Type B pancreatic cell (in vitro differentiated cells): ENCODE measurements at regions not wholly inside any gene's neighbourhood (a gene's known extent, or its start where the extent isn't known, plus 50 kb on each side); places are given as distances from the start of the nearest gene placed in this dataset.
"Not testable (repeated sequence)": the region's sequence is repeated elsewhere in the genome, so short reads cannot be mapped to it uniquely, and the experiment has no call there.

Source experiments
- DNase-seq: peaks from one replicate; pipeline ENCODE4 v3.0.0; 2021; ENCODE audit warnings: mixed read lengths; ENCODE audit not compliant: unreplicated experiment; ENCODE audit errors: extremely low spot score
- H3K27ac Mint-ChIP-seq: 2 replicates; pipeline ENCODE4 v1.8.0; 2021; ENCODE audit warnings: mild to moderate bottlenecking, mixed read lengths
- H3K27me3 Mint-ChIP-seq: 2 replicates; pipeline ENCODE4 v1.8.0; 2021; ENCODE audit warnings: mixed read lengths
- H3K36me3 Mint-ChIP-seq: 2 replicates; pipeline ENCODE4 v1.8.0; 2021; ENCODE audit warnings: mixed read lengths
- H3K4me1 Mint-ChIP-seq: one replicate; pipeline ENCODE4 v1.8.0; 2021; ENCODE audit warnings: mixed read lengths; ENCODE audit not compliant: unreplicated experiment
- H3K4me3 Mint-ChIP-seq: 2 replicates; pipeline ENCODE4 v1.8.0; 2021; ENCODE audit warnings: mild to moderate bottlenecking, mixed read lengths
- H3K9me3 Mint-ChIP-seq: 2 replicates; pipeline ENCODE4 v1.8.0; 2021; ENCODE audit warnings: mixed read lengths
- TF ChIP-seq, protein P1 (sequence below): fragments of 200-600 bp; sonication (generic); conservative IDR thresholded peaks from 2 replicates; pipeline ENCODE4 v1.5.0; 2021; ENCODE audit warnings: antibody characterized with exemption, mild to moderate bottlenecking

DNA sequence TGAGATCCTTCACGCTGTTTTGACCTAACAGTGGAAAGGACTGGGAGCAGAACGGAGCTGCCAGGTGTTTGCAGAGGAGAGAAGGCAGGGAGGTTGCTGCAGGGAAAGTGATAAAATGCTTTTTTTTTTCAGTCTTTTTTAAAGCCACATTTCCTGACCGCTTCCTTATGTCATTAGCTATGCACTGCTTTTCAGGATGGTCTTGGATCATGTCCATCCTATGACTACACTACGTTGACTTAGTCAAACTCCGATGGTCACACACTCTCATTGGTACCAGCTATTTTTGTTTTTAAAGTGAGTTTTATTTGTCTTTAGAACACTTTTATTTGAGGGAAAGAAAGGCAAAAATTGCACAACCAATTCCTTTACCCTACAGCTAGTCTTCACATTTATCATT, 89.2 kb upstream of the EXOC2 start:
- no peaks in the 10 kb centered on the region for H3K4me1 Mint-ChIP-seq
- no peak for DNase-seq
- TF ChIP-seq, protein P1, sequence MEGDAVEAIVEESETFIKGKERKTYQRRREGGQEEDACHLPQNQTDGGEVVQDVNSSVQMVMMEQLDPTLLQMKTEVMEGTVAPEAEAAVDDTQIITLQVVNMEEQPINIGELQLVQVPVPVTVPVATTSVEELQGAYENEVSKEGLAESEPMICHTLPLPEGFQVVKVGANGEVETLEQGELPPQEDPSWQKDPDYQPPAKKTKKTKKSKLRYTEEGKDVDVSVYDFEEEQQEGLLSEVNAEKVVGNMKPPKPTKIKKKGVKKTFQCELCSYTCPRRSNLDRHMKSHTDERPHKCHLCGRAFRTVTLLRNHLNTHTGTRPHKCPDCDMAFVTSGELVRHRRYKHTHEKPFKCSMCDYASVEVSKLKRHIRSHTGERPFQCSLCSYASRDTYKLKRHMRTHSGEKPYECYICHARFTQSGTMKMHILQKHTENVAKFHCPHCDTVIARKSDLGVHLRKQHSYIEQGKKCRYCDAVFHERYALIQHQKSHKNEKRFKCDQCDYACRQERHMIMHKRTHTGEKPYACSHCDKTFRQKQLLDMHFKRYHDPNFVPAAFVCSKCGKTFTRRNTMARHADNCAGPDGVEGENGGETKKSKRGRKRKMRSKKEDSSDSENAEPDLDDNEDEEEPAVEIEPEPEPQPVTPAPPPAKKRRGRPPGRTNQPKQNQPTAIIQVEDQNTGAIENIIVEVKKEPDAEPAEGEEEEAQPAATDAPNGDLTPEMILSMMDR = no peak
- peaks cover 19% of the 10 kb centered on the region for H3K27me3 Mint-ChIP-seq
- H3K36me3 Mint-ChIP-seq = peaks cover 3% of the 10 kb centered on the region
- H3K4me3 Mint-ChIP-seq = no peak overlapping the region
- H3K27ac Mint-ChIP-seq = no peak overlapping the region
- H3K9me3 Mint-ChIP-seq = no peaks in the 10 kb centered on the region

DNA sequence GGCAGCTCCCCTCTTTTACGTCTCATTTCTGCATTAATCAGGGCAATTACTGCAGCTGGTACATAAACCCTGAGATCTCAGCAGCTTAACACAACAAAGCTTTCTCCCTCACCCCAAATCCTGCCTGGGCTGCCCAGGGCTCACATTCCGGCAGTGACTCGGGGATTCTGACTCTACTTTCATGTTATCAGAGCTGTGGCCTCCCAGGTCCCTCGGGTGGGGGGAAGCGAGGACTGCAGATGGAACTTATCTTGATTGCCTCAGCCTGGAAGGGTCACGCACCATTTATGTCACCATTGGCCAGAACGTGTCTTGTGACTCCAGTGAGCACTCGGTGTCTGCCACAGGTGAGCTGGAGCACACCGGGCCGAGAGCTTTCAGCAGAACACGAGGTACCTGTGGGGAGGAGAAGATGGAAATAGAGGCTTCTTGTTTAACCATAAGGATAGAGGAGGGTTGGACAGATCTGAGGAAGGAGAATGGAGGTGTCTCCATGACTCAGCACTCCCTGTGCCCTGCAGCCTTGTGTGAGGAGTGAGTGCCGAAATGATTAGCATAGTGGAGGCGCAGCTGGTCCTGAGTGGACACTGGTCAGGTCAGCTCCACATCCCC, 88.5 kb upstream of the EXOC2 start:
- Mint-ChIP-seq H3K4me1 (no peaks in the 10 kb centered on the region), H3K36me3 (peaks cover 3% of the 10 kb centered on the region), H3K27me3 (peaks cover 22% of the 10 kb centered on the region), H3K9me3 (no peaks in the 10 kb centered on the region), H3K27ac (no peak overlapping the region), H3K4me3 (no peak overlapping the region)
- no peak for DNase-seq
- TF ChIP-seq, protein P1 = no peak

DNA sequence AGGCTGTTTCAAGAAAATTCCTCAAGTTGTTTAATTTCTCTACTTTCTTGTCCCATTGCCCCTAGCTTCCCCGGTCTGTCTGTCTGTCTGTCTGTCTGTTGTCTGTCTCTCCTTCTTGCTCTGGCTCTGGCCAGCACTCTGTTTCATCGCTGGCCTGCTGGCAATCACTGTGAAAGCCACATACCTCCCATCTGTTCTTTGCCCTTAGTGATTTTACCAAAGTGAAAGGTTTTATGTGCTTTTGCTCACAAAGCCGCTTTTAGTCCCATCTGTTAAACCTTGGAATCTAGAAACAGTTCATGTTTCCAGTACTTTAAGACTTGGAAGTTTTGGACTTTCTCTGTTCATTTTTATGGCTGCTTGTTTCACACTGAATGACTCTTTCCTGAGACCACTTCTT, 87.8 kb upstream of the EXOC2 start:
- Mint-ChIP-seq H3K4me3 (no peak overlapping the region), H3K4me1 (no peaks in the 10 kb centered on the region), H3K27ac (no peak overlapping the region), H3K36me3 (peaks cover 3% of the 10 kb centered on the region), H3K27me3 (peaks cover 22% of the 10 kb centered on the region), H3K9me3 (no peaks in the 10 kb centered on the region)
- TF ChIP-seq, protein P1 = no peak
- no peak for DNase-seq

DNA sequence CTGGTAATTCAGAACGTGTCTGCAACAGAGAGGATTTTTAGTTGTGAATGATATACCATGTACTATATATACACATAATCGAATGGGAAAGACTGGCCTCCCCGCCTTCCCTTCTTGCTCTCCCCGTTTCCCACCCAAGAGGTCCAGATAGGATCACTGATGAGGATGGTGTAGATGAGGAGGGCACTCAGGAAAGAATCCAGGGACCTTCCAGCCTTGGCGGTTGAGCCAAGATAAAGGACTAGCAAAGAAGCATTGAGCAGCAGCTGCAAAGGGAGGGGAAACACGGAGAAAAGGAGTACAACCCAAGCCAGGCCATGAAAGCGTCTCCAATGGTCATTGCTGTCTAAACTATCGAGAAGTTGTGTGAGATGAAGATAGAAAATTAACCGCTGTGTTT, 84.0 kb upstream of the EXOC2 start:
- no peaks in the 10 kb centered on the region for H3K36me3 Mint-ChIP-seq
- H3K4me3 Mint-ChIP-seq = no peak overlapping the region
- no peak for DNase-seq
- H3K27me3 Mint-ChIP-seq = peaks cover 28% of the 10 kb centered on the region
- H3K4me1 Mint-ChIP-seq = no peaks in the 10 kb centered on the region
- H3K27ac Mint-ChIP-seq = no peak overlapping the region
- no peaks in the 10 kb centered on the region for H3K9me3 Mint-ChIP-seq
- TF ChIP-seq, protein P1 = no peak

DNA sequence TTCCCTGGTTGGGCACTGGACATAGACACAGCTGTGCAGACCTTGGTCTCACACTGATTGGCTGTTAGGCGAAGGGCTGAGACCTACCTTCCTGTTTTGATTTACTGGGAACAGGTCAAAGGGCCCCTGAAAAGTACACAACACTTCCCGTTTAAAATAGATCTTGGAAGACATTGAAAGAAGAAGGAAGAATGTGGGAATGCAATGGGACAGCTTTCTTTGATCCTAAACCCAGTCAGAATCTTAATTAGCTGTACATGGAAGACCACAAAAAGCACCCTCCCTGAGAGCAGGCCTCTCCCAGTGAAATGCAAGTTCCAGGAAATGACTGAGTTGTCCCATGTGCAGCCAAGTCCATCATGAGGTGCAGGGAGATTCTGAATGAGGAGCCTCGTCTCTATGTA, 83.6 kb upstream of the EXOC2 start:
- peaks cover 28% of the 10 kb centered on the region for H3K27me3 Mint-ChIP-seq
- H3K36me3 Mint-ChIP-seq = no peaks in the 10 kb centered on the region
- H3K4me3 Mint-ChIP-seq = no peak overlapping the region
- TF ChIP-seq, protein P1 = no peak
- H3K9me3 Mint-ChIP-seq = no peaks in the 10 kb centered on the region
- H3K27ac Mint-ChIP-seq = no peak overlapping the region
- no peaks in the 10 kb centered on the region for H3K4me1 Mint-ChIP-seq
- no peak for DNase-seq

DNA sequence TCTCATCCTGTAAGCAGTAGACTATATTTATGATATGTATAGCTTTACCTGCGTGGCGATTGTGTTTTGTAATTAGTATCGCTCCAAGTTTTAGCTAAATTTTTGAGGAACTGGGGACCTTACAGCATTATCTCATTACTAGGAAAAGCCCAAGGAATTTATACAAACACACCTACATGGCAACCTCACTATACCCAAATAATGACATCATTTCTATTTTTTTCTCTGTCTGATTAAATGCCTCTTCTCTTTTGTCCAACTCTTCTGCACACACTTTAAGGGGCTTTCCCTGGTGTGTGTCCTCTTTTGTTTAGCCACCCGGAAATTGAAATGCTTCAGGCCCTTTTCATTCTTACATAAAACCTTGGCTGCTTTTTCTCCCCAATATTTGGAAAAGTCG, 82.9 kb upstream of the EXOC2 start:
- Mint-ChIP-seq H3K4me1 (no peaks in the 10 kb centered on the region), H3K4me3 (no peak overlapping the region), H3K27ac (no peak overlapping the region), H3K27me3 (peaks cover 22% of the 10 kb centered on the region), H3K9me3 (no peaks in the 10 kb centered on the region), H3K36me3 (no peaks in the 10 kb centered on the region)
- DNase-seq = no peak
- TF ChIP-seq, protein P1 = no peak

DNA sequence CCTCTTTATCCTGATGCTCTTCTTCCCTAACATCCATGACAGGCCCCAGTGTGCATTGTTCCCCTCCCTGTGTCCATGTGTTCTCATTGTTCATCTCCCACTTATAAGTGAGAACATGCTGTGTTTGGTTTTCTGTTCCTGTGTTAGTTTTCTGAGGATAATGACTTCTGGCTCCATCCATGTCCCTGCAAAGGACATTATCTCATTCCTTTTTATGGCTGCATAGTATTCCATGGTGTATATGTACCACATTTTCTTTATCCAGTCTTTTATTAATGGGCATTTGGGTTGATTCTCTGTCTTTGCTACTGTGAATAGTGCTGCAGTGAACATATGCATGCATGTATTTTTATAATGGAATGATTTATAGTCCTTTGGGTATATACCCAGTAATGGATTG, 78.7 kb upstream of the EXOC2 start:
- H3K36me3 Mint-ChIP-seq, H3K27ac Mint-ChIP-seq, H3K4me1 Mint-ChIP-seq, H3K4me3 Mint-ChIP-seq, DNase-seq, H3K9me3 Mint-ChIP-seq: not testable (repeated sequence)
- peaks cover 34% of the 10 kb centered on the region for H3K27me3 Mint-ChIP-seq
